ENCODE measurements at regions not wholly inside any gene's neighbourhood (a gene's known extent, or its start where the extent isn't known, plus 50 kb on each side); places are given as distances from the start of the nearest gene placed in this dataset.

GRCh38 chr6:135703007-135703406 is 148.5 kb upstream of the PDE7B start:
- no peak for TF ChIP-seq CTCF (IDR thresholded peaks at IDR 0.05; ENCODE audit: insufficient read depth, low read length)
- H3K4me3 ChIP-seq (ENCODE audit: low read depth, low read length), result no peak overlapping the region
- DNase-seq (ENCODE audit: low read depth), result no peak

GRCh38 chr6:135703621-135704020 is 147.9 kb upstream of the PDE7B start:
- no peak for TF ChIP-seq CTCF (IDR thresholded peaks at IDR 0.05; ENCODE audit: insufficient read depth, low read length)
- no peak overlapping the region for H3K4me3 ChIP-seq (ENCODE audit: low read depth, low read length)
- no peak for DNase-seq (ENCODE audit: low read depth)

GRCh38 chr6:135707426-135707825 is 144.1 kb upstream of the PDE7B start:
- TF ChIP-seq CTCF (IDR thresholded peaks at IDR 0.05; ENCODE audit: insufficient read depth, low read length), result no peak
- H3K4me3 ChIP-seq (ENCODE audit: low read depth, low read length), result no peak overlapping the region
- DNase-seq (ENCODE audit: low read depth), result no peak

- DNase-seq (ENCODE audit: low read depth), result no peak
- no peak for TF ChIP-seq CTCF (IDR thresholded peaks at IDR 0.05; ENCODE audit: insufficient read depth, low read length)
- no peak overlapping the region for H3K4me3 ChIP-seq (ENCODE audit: low read depth, low read length)
These were observed 141.5 kb upstream of the PDE7B start for GRCh38 chr6:135710042-135710441.

GRCh38 chr6:135722190-135722589 is 129.3 kb upstream of the PDE7B start:
- DNase-seq (ENCODE audit: low read depth), result peak; percentile 17
- no peak overlapping the region for H3K4me3 ChIP-seq (ENCODE audit: low read depth, low read length)
- TF ChIP-seq CTCF (IDR thresholded peaks at IDR 0.05; ENCODE audit: insufficient read depth, low read length), result no peak

- no peak for TF ChIP-seq CTCF (IDR thresholded peaks at IDR 0.05; ENCODE audit: insufficient read depth, low read length)
- peak; percentile 90 for DNase-seq (ENCODE audit: low read depth)
- no peak overlapping the region for H3K4me3 ChIP-seq (ENCODE audit: low read depth, low read length)
These were observed 128.8 kb upstream of the PDE7B start for GRCh38 chr6:135722679-135723078.

- DNase-seq (ENCODE audit: low read depth), result no peak
- no peak for TF ChIP-seq CTCF (IDR thresholded peaks at IDR 0.05; ENCODE audit: insufficient read depth, low read length)
These were observed 122.9 kb upstream of the PDE7B start for GRCh38 chr6:135728589-135728988.

More at GRCh38 chr6:135728589-135728988, 122.9 kb upstream of the PDE7B start:
- H3K4me3 ChIP-seq (ENCODE audit: low read depth, low read length), result no peak overlapping the region
